ENCODE measurements at regions not wholly inside any gene's neighbourhood (a gene's known extent, or its start where the extent isn't known, plus 50 kb on each side); places are given as distances from the start of the nearest gene placed in this dataset.

- TF ChIP-seq NFE2L1 (tag; IDR thresholded peaks at IDR 0.05; ENCODE audit: borderline replicate concordance, low read depth) (no peak), CLOCK (CRISPR knock-in tag; IDR thresholded peaks at IDR 0.05; ENCODE audit: borderline replicate concordance) (no peak), EZH2 (IDR thresholded peaks at IDR 0.05; ENCODE audit: borderline replicate concordance, low read depth, low read length) (no peak), SP1 (CRISPR knock-in tag; IDR thresholded peaks at IDR 0.05) (no peak), RFX7 (CRISPR knock-in tag; IDR thresholded peaks at IDR 0.05) (no peak), NELFE (IDR thresholded peaks at IDR 0.05; ENCODE audit: insufficient read depth, insufficient read length) (no peak)
Observed at GRCh38 chr2:186159101-186159500, 327.0 kb upstream of the ZC3H15 start.
